T-helper 1 cell treated with Interleukin-12 subunit alpha and Interleukin-12 subunit beta and Interleukin-4 antibody, amounts not matched to agents 30 μg/mL and 1 μg/mL, for 36 hours (primary cell): ENCODE measurements at regions not wholly inside any gene's neighbourhood (a gene's known extent, or its start where the extent isn't known, plus 50 kb on each side); places are given as distances from the start of the nearest gene placed in this dataset.
"Not testable (repeated sequence)": the region's sequence is repeated elsewhere in the genome, so short reads cannot be mapped to it uniquely, and the experiment has no call there.

Experiments
- H3K27ac Mint-ChIP-seq: one replicate; pipeline ENCODE4 v1.8.0; 2021; ENCODE audit warnings: mild to moderate bottlenecking, mixed read lengths
- H3K27me3 Mint-ChIP-seq: one replicate; pipeline ENCODE4 v1.8.0; 2021; ENCODE audit warnings: low read depth, mixed read lengths
- H3K36me3 Mint-ChIP-seq: one replicate; pipeline ENCODE4 v1.8.0; 2021; ENCODE audit warnings: low read depth, mixed read lengths
- H3K4me1 Mint-ChIP-seq: one replicate; pipeline ENCODE4 v1.8.0; 2021; ENCODE audit warnings: low read depth, mixed read lengths
- H3K4me3 Mint-ChIP-seq: one replicate; pipeline ENCODE4 v1.8.0; 2021; ENCODE audit warnings: mild to moderate bottlenecking, moderate library complexity, mixed read lengths
- H3K9me3 Mint-ChIP-seq: one replicate; pipeline ENCODE4 v1.8.0; 2021; ENCODE audit warnings: mixed read lengths

- Mint-ChIP-seq H3K9me3 (no peaks in the 10 kb centered on the region), H3K4me1 (no peaks in the 10 kb centered on the region), H3K27ac (no peak overlapping the region), H3K27me3 (peaks cover under 1% of the 10 kb centered on the region), H3K36me3 (no peaks in the 10 kb centered on the region), H3K4me3 (no peak overlapping the region)
These were observed 114.7 kb upstream of the ALDH1A3 start for GRCh38 chr15:100764778-100765466.

GRCh38 chr15:100765467-100766241, 114.0 kb upstream of the ALDH1A3 start:
- no peak overlapping the region for H3K4me3 Mint-ChIP-seq
- H3K4me1 Mint-ChIP-seq = no peaks in the 10 kb centered on the region
- no peaks in the 10 kb centered on the region for H3K27me3 Mint-ChIP-seq
- no peaks in the 10 kb centered on the region for H3K36me3 Mint-ChIP-seq
- no peak overlapping the region for H3K27ac Mint-ChIP-seq
- H3K9me3 Mint-ChIP-seq = no peaks in the 10 kb centered on the region

GRCh38 chr15:100766243-100767000, 113.2 kb upstream of the ALDH1A3 start:
- H3K4me3 Mint-ChIP-seq = no peak overlapping the region
- H3K36me3 Mint-ChIP-seq = no peaks in the 10 kb centered on the region
- H3K4me1 Mint-ChIP-seq = no peaks in the 10 kb centered on the region
- H3K9me3 Mint-ChIP-seq = no peaks in the 10 kb centered on the region
- no peaks in the 10 kb centered on the region for H3K27me3 Mint-ChIP-seq
- H3K27ac Mint-ChIP-seq = no peak overlapping the region

GRCh38 chr15:100767001-100767825, 112.4 kb upstream of the ALDH1A3 start:
- no peaks in the 10 kb centered on the region for H3K27me3 Mint-ChIP-seq
- H3K9me3 Mint-ChIP-seq = no peaks in the 10 kb centered on the region
- no peak overlapping the region for H3K27ac Mint-ChIP-seq
- no peak overlapping the region for H3K4me3 Mint-ChIP-seq
- no peaks in the 10 kb centered on the region for H3K36me3 Mint-ChIP-seq
- H3K4me1 Mint-ChIP-seq = no peaks in the 10 kb centered on the region

GRCh38 chr15:100768501-100768931, 111.1 kb upstream of the ALDH1A3 start:
- Mint-ChIP-seq H3K27me3 (no peaks in the 10 kb centered on the region), H3K27ac (no peak overlapping the region), H3K4me3 (no peak overlapping the region), H3K36me3 (no peaks in the 10 kb centered on the region), H3K9me3 (no peaks in the 10 kb centered on the region), H3K4me1 (no peaks in the 10 kb centered on the region)

- Mint-ChIP-seq H3K4me3 (no peak overlapping the region), H3K9me3 (no peaks in the 10 kb centered on the region), H3K27ac (no peak overlapping the region), H3K4me1 (no peaks in the 10 kb centered on the region), H3K36me3 (no peaks in the 10 kb centered on the region), H3K27me3 (no peaks in the 10 kb centered on the region)
These were observed 110.3 kb upstream of the ALDH1A3 start for GRCh38 chr15:100769043-100769974.

- no peaks in the 10 kb centered on the region for H3K4me1 Mint-ChIP-seq
- H3K27ac Mint-ChIP-seq = no peak overlapping the region
- no peaks in the 10 kb centered on the region for H3K36me3 Mint-ChIP-seq
- H3K27me3 Mint-ChIP-seq = no peaks in the 10 kb centered on the region
- H3K9me3 Mint-ChIP-seq = no peaks in the 10 kb centered on the region
- no peak overlapping the region for H3K4me3 Mint-ChIP-seq
These were observed 109.7 kb upstream of the ALDH1A3 start for GRCh38 chr15:100769975-100770340.

GRCh38 chr15:100770661-100771584, 108.7 kb upstream of the ALDH1A3 start:
- no peaks in the 10 kb centered on the region for H3K36me3 Mint-ChIP-seq

GRCh38 chr15:100771746-100772145, 107.9 kb upstream of the ALDH1A3 start:
- no peak overlapping the region for H3K27ac Mint-ChIP-seq
- H3K36me3 Mint-ChIP-seq = no peaks in the 10 kb centered on the region
- H3K9me3 Mint-ChIP-seq = peaks cover 4% of the 10 kb centered on the region
- no peaks in the 10 kb centered on the region for H3K27me3 Mint-ChIP-seq
- no peak overlapping the region for H3K4me3 Mint-ChIP-seq
- H3K4me1 Mint-ChIP-seq = no peaks in the 10 kb centered on the region

More at GRCh38 chr15:100770661-100771584, 108.7 kb upstream of the ALDH1A3 start:
- peaks cover 4% of the 10 kb centered on the region for H3K9me3 Mint-ChIP-seq
- H3K27ac Mint-ChIP-seq = no peak overlapping the region
- no peaks in the 10 kb centered on the region for H3K4me1 Mint-ChIP-seq
- H3K4me3 Mint-ChIP-seq = no peak overlapping the region
- no peaks in the 10 kb centered on the region for H3K27me3 Mint-ChIP-seq

GRCh38 chr15:100772478-100772877, 107.2 kb upstream of the ALDH1A3 start:
- H3K9me3 Mint-ChIP-seq = peaks cover 4% of the 10 kb centered on the region
- no peak overlapping the region for H3K4me3 Mint-ChIP-seq
- no peaks in the 10 kb centered on the region for H3K36me3 Mint-ChIP-seq
- H3K27me3 Mint-ChIP-seq = no peaks in the 10 kb centered on the region
- H3K4me1 Mint-ChIP-seq = no peaks in the 10 kb centered on the region
- H3K27ac Mint-ChIP-seq = no peak overlapping the region

- peaks cover 4% of the 10 kb centered on the region for H3K9me3 Mint-ChIP-seq
- no peak overlapping the region for H3K4me3 Mint-ChIP-seq
- H3K4me1 Mint-ChIP-seq = no peaks in the 10 kb centered on the region
- no peak overlapping the region for H3K27ac Mint-ChIP-seq
- H3K27me3 Mint-ChIP-seq = no peaks in the 10 kb centered on the region
- H3K36me3 Mint-ChIP-seq = no peaks in the 10 kb centered on the region
These were observed 106.6 kb upstream of the ALDH1A3 start for GRCh38 chr15:100772892-100773520.

- not testable (repeated sequence) for H3K4me3 Mint-ChIP-seq, H3K4me1 Mint-ChIP-seq, H3K36me3 Mint-ChIP-seq
These were observed 105.6 kb upstream of the ALDH1A3 start for GRCh38 chr15:100774044-100774443.

More at GRCh38 chr15:100774044-100774443, 105.6 kb upstream of the ALDH1A3 start:
- not testable (repeated sequence) for H3K27me3 Mint-ChIP-seq, H3K27ac Mint-ChIP-seq, H3K9me3 Mint-ChIP-seq
